ENCODE measurements at regions not wholly inside any gene's neighbourhood (a gene's known extent, or its start where the extent isn't known, plus 50 kb on each side); places are given as distances from the start of the nearest gene placed in this dataset.
A peak's percentile ranks its signal among the peaks of the same experiment; 100 is the strongest.
"Not testable (repeated sequence)": the region's sequence is repeated elsewhere in the genome, so short reads cannot be mapped to it uniquely, and the experiment has no call there.

DNA sequence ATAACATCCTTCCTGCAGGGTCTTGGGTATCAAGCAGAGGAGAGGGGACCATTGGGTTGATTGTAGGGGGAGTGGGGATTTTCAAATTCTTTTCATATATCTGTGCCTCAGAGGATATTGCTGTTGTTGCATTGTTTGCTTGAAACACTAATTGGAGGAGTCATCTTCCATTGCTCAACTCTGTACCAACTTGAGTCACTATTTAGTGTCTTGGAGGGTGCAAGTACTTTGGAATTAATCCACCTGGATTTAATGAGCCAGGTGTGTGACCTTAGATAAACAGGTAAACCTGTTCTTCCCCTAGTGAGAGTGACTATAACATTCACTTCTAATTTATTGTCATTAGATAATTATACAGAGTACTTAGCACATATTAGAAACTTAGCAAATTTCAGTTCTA is 151.3 kb upstream of the CNTNAP4 start:
- peak; percentile 94 for DNase-seq (ENCODE audit: low read depth)
- TF ChIP-seq, protein P1, sequence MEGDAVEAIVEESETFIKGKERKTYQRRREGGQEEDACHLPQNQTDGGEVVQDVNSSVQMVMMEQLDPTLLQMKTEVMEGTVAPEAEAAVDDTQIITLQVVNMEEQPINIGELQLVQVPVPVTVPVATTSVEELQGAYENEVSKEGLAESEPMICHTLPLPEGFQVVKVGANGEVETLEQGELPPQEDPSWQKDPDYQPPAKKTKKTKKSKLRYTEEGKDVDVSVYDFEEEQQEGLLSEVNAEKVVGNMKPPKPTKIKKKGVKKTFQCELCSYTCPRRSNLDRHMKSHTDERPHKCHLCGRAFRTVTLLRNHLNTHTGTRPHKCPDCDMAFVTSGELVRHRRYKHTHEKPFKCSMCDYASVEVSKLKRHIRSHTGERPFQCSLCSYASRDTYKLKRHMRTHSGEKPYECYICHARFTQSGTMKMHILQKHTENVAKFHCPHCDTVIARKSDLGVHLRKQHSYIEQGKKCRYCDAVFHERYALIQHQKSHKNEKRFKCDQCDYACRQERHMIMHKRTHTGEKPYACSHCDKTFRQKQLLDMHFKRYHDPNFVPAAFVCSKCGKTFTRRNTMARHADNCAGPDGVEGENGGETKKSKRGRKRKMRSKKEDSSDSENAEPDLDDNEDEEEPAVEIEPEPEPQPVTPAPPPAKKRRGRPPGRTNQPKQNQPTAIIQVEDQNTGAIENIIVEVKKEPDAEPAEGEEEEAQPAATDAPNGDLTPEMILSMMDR (IDR thresholded peaks at IDR 0.05; ENCODE audit: insufficient read depth, low read depth, low read length, missing control alignments), result no peak
- no peak overlapping the region for H3K4me3 ChIP-seq (ENCODE audit: low read length)

DNA sequence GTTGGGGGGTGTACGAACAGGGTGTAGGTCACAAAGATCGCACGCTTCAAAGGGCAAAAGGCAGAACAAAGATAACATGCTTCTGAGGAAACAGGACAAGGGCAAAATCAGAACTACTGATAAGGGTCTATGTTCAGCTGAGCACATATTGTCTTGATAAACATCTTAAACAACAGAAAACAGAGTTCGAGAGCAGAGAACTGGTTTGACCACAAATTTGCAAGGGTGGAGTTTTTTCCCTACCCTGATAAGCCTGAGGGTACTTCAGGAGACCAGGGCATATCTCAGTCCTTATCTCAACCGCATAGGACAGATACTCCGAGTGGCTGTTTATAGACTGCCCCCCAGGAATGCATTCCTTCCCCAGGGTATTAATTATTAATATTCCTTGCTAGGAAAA is 139.1 kb upstream of the CNTNAP4 start:
- DNase-seq (ENCODE audit: low read depth), result not testable (repeated sequence)

DNA sequence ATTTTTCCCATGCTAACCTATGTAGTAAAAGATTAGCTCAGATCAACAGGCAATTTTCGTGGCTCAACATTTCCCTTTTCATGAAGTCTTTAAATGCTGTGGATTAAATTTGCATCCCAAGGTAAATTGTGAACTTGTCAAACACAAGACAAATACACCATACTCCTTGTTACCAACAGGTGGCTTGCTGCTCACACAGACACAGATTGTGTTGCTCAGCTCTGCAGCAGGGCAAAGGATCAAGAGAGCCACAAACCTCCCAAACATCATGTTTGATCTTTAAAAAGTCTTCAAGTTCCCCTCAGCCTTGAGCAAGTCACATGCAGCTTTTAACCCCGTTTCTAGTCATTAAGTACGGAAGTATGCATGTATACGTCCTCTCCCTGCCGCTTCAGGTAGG is 119.6 kb upstream of the CNTNAP4 start:
- H3K4me3 ChIP-seq (ENCODE audit: low read length), result no peak overlapping the region
- DNase-seq (ENCODE audit: low read depth), result no peak
- TF ChIP-seq, protein P1 (IDR thresholded peaks at IDR 0.05; ENCODE audit: insufficient read depth, low read depth, low read length, missing control alignments), result no peak

More for the DNA sequence above, 139.1 kb upstream of the CNTNAP4 start:
- H3K4me3 ChIP-seq (ENCODE audit: low read length), result not testable (repeated sequence)

DNA sequence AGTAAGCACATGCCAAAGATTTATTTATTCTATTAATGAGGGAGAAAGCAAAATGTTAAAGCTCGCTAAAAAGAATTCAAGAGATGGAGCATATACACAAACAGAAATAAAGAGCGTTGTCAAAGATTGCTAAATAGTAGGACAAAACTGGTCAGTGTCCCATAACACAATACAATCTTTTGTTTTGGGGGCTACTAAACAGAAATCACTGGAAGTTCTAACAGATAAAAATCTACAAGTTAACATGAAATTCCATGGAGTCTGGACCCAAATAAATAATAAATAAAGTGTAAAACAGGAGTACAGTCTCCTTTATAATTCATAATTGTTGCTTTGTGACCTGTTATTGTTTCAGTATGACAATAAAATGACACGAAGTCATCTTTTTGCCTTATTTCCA is 115.2 kb upstream of the CNTNAP4 start:
- no peak for DNase-seq (ENCODE audit: low read depth)
- H3K4me3 ChIP-seq (ENCODE audit: low read length), result no peak overlapping the region
- TF ChIP-seq, protein P1 (IDR thresholded peaks at IDR 0.05; ENCODE audit: insufficient read depth, low read depth, low read length, missing control alignments), result no peak

DNA sequence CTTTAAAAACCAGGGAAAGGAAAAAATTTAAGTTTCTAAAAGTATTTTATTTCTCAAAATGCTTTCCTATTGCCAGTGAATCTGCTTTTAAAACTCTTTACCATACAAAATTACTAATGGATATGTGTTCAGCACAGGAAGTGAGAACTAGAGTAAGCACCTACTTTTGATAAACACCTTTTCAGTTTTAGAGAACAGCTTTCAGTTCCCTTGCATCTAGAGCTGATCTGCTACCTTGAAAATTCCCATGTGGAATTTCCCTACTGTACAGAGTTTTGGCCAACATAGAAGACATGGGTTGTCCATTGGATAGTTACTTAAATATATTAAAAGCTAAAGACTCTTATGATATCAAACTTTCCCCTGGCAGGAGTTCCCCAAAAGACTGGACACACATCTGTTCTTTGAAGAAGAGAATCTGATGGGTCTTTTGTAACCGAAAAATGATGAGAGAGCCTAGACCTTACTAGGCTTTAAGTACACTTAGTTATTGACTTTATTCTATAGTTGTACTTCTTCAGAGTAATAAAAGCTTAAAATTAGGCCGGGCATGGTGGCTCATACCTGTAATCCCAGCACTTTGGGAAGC is 112.1 kb upstream of the CNTNAP4 start:
- no peak overlapping the region for H3K4me3 ChIP-seq (ENCODE audit: low read length)
- TF ChIP-seq, protein P1 (IDR thresholded peaks at IDR 0.05; ENCODE audit: insufficient read depth, low read depth, low read length, missing control alignments), result no peak
- DNase-seq (ENCODE audit: low read depth), result no peak

DNA sequence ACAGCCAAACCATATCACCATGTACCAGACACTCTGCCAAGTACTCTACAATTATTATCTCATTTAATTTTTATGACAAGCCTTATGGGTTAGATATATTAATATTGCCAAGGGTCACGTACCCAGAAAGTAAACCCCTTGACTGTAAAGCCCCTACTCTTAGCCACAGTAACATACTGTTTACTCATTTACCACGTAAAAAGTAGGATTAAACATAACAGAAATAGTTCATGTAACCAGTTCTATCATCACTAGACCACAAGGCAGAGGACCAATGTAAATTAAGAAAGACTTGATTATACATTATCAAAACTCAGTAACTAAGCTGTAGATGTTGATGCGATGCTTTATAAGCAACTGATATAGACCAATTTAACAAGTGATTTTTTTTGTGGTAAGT is 101.5 kb upstream of the CNTNAP4 start:
- no peak for DNase-seq (ENCODE audit: low read depth)
- H3K4me3 ChIP-seq (ENCODE audit: low read length), result no peak overlapping the region
- TF ChIP-seq, protein P1 (IDR thresholded peaks at IDR 0.05; ENCODE audit: insufficient read depth, low read depth, low read length, missing control alignments), result no peak

DNA sequence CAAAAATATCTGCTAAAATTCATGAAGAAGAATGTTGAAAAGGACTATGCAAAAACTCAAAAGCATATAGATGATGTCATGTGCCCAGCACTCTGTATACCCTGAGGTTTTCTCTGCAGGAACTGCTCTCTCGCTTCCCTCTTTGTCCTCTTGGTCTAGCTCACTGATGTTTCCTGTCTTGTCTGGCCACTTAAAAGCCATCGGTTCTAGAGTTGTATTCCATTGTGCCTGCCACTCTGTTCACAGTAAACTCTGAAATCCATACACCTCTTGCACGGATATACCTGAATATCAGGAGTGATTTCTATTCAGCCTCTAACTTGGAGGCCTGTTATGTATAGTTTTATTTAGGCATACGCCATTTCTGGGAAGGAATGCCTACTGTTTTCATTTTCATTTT is 101.0 kb upstream of the CNTNAP4 start:
- TF ChIP-seq, protein P1 (IDR thresholded peaks at IDR 0.05; ENCODE audit: insufficient read depth, low read depth, low read length, missing control alignments), result no peak
- no peak overlapping the region for H3K4me3 ChIP-seq (ENCODE audit: low read length)
- no peak for DNase-seq (ENCODE audit: low read depth)

Data from epithelial cell of esophagus (primary cell).